Activated CD4-positive, alpha-beta T cell treated with anti-CD3 and anti-CD28 coated beads, Interleukin-10, Interleukin-2, amounts not matched to agents 100 ng/mL and 50 ng/mL, durations not matched to agents 16 hours and 8 hours (primary cell): ENCODE measurements at regions not wholly inside any gene's neighbourhood (a gene's known extent, or its start where the extent isn't known, plus 50 kb on each side); places are given as distances from the start of the nearest gene placed in this dataset.
A peak's percentile ranks its signal among the peaks of the same experiment; 100 is the strongest.

ENCODE experiments used
- DNase-seq: peaks from one replicate; pipeline ENCODE4 v3.0.0-alpha.2; 2020

DNA sequence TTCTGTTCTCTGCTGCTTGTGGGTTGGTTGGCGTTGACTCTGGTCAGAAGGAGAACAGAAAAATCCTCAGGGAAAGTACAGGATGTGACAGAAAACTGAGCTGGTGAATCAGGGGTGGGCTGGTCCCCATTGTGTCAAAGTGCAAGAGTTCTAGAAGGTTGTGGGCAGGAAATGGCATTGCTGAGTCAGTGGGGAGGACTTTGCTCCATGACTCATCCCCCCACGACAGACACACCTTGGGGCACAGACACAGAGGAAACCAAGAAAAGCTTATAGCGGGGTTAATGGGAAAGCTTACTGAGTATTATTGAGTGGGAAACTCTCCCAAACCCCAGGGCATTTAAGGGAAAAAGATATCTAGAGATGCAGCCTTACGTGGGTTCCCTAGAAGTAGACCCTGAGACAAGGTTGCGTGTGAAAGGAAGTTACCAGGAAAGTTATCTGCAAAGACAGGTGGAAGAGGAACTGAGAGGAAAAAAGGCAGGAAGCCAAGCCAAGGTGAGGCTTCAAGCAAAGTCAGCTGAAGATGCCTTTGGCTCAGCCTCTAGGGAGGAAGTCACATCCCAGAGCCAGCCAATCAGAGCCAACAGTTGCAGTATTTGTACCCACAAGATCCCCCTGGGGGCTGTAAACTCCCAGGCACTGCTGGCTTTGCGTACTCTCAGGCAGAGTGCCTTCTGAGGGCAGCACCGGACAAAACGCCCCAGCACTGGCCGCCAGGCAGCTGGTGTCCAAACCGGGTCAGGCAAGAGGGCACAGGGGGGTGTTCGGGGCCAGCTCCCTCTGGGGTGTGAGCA lies 86.4 kb downstream of the FOXL1 start:
- peak; percentile 90 for DNase-seq

DNA sequence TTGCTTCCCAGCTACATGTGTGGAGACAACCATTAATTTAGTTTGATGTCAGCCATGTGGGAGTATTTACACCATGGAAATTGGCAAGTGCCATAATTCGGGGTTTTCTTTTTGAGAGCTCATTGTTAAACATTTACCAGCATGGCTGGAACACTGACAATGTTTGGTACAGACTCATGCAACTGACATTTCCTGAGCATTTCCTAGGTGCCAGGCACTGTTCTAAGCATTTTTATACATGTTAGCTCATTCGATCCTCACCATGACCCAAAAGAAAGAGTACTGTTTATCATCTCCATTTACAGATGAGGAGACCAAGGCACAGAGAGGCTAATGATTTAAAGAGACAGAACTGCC lies 86.9 kb downstream of the FOXL1 start:
- no peak for DNase-seq

DNA sequence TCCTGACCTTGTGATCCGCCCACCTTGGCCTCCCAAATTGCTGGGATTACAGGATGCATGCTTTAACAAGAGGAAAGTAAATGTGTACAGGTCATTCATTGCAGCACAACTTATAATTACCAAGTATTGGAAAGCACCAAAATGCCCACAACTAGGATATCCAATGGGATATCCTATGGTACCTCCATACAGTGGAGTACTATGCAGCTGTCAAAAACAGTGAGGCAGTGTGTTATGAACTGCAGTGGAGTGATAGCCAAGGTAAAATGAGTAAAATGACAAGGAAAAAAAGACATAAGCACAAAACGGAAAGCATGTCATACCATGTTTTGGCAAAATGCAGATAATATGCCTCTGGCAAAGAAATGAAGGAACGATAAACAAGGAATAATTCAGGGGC lies 87.6 kb downstream of the FOXL1 start:
- no peak for DNase-seq

DNA sequence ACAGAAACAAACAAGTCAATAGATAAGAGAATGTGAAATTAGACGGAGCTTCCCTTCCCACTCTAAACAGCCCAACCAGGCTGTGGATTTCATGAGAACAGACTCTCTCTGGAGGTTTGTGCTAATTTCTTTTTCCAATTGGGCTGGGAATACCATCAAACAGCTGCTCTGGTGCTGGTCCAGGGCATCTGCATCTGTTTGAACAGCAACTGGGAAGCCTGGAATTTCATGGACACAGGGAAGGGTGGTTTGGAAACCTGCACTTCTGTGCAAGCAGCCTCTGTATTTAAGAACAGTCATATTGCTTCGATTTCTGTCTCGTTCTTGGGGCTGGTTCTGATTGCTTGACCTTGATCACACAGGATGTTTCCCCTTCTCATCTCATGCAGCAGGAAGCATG lies 88.7 kb downstream of the FOXL1 start:
- DNase-seq: no peak

DNA sequence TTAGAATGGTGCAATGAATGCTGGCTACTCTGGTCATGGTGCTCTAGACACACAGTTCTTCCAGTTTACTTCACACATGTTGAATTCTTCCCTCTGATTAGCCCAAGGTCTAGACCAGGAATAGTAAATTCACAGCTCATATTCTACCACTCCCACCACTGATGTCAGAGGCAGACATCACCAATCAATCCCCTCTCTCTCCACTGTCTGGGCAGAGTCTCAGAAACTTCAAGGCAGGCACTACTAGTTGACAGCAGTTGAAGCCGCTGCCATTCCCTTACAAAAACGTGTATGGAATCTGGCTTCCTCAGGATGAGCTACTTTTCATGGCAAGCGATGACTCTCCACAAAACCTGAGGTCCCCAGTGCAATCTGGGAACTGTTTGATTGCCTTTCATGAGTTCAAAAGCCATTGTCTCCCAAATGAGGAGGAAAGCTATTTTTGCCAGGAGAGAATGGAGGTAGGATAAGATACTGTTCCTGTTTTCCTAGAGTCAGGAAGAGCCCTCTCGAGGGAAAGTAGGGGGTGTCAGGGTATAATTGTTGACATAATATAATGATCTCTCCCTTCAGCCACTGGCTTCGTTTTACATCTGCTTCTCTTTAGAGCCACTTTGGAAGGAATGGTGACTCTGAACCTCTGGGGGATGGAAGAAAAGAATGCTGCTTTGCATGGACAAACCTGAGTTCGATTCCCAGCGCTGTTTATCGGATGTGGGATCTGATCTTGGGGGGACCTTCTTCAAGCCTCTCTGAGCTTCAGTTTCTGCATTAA lies 90.0 kb downstream of the FOXL1 start:
- DNase-seq: no peak

DNA sequence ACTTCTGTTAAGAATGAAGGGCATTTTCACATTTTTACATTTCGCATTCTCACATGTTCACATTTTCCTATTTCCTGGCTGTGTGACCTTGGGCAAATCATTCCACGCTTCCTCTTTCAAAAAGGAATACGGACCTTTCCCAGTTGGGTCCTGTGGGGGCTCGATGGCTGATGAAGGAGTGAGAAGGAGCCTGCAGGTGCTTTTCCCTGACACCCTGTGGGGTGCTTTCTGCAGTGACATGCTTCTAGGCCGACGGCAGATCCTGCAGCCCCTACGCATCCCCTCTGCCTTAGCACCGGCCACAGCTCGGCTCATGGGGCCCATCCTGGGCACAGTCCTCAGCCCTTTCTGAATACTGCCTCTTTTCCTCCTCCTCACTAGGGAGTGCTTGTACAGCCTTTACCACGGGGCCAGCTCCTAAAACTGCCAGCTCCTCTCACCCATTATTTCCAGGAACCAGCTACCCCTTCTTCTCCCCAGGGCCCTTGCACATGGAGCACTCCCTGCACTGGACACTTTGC lies 91.0 kb downstream of the FOXL1 start:
- no peak for DNase-seq

DNA sequence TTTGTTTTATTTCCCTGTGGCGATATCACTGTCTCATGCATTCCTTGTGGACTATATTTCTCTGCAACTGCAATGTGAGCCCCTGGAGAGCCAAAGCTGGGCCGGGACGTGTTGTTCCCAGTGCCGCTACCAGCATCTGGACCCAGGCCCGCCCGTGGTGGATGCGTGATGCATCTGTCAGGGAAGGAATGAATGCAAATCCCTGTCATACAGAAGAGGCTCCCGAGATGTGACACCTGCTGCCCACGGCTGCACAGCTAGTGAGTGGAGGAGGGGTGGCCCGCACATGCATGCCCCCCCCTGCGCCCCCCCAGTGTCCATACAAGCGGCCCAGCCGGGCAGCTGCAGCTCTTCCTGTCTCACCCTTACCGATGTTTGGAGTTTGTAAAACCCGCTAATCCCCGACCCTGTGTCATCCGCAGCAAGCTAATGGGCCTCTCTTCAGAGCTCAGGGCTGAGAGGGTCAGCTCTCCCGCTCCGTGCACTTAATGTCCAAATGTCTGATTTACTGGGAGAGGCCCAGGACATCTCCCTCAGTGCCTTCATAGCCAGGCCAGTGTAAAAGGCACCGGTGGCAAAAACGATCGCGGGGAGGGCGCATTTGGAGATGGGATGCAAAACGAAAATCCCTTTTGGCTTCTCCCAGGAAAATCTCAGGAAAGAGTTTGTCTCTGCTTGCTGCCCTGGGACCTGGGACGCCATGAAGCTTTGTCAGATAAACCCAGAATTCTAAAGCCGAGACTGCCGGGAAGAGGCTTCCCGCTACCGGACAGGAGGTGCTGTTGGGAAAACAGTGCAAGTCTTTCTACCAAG lies 91.8 kb downstream of the FOXL1 start:
- DNase-seq: no peak

DNA sequence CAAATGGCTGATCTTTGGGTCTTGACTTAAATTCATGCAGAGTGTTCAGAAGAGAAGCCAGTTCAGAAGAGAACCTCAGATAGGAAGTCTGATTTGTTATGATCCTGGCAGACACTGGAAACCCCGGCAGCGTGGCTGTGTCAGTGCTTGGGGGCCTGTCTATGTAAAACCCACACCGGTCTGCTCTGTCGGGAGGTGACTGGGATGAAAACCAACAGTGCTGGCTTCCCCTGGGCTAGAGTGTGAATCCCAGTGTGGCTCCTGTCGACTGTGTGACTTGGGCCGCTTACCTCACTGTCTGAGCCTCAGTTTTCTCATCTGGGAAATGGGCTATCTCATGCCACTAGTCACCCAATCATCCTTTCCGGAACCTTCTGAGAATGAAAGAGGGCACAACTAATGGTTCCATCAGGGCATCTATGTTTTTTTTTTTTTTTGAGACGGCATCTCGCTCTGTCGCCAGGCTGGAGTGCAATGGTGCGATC lies 92.4 kb downstream of the FOXL1 start:
- DNase-seq: no peak

DNA sequence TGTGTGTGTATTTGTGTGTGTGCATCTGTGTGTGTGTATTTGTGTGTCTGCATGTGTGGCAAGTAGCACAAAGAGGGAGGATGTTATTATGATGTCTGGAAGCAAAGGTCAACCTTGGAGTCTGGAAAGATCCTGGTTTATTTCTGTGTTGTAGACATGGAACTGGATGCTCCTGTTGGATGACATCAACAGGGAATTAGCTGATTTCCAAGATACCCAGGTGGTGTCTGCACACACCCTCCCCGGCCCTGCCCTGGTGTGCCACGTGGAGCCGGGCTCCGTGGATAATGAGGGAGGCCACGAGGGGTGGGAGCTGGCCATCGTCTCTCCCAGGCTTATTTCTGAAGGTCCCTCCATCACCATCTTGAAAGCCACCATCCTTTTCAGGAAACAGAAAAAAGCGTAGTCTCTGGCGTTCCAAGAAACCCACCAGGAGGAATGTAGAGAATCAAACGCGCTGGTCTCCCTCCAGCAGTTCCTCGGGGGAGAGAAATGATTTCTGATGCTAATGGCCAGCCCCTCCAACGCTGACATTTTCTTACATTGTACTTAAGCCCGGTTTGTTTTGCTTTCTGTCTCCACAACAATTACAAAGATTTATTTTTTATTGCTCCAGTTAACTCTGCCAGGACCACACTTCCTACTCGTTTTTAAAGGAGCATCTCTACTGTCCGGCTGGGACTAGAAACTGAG lies 93.3 kb downstream of the FOXL1 start:
- DNase-seq: no peak

DNA sequence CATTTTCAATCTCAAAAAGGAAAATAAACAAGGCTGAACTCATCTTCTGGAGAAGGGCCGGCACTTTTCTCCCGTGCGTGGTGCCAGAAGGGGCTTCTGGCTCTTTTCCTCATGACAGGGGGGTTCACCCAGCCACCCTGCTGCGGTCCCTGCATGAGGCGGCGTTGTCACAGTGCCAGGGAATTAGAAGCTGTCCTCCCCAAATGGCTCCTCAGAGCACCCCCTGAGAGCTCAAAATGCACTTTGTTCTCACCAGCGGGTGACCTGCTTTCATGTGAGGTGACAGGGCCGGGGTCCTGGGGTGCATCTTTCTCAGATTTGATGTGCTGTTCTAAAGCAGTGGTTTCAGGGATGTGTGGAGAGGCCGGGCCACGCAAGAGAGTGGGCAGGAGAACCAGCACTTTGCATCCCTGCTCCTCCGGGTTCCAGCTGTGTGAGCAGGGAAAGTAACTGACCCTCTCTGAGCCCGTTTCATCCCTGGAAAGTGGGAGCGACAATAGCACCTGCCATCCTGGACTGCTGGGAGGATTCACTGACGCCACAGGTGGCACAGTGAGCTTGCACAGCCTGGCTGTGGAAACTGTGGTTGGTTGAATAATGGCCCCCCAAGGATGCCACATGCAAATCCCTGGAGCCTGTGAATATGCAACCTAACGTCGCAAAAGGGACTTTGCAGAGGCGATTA lies 94.0 kb downstream of the FOXL1 start:
- DNase-seq: no peak

DNA sequence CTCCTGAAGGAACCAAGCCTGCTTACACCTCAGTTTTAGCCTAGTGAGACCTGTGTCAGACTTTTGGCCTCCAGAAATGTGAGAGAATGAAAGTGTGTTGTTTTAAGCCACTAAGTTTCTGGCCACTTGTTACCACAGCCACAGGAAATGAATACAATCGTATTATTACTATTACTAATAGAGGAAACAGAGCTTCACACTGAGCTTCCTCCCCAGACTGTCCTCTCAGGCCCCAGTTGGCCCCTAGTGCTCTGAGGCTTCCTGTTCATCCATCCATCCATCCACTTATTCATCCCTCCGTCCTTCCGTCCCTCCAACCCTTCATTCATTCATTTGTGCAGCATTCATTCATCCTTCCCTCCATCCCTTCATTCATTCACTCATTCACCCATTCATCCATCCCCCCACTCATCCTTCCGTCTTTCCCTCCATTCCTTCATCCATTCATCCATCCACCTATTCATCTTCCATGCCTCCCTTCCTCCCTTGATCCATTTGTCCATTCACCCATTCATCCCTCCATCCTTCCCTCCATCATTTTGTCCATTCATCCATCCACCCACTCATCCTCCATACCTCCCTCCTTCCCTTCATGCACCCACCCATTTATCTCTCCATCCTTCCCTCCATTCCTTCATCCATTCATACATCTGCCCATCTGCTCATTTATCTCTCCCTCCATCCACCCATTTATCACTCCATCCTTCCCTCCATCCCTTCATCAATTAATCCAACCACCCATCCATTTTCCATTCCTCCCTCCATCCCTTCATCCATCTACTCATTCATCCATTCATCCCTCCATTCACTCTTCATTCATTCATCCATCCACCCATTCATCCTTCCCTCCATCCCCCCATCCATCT lies 95.0 kb downstream of the FOXL1 start:
- no peak for DNase-seq

DNA sequence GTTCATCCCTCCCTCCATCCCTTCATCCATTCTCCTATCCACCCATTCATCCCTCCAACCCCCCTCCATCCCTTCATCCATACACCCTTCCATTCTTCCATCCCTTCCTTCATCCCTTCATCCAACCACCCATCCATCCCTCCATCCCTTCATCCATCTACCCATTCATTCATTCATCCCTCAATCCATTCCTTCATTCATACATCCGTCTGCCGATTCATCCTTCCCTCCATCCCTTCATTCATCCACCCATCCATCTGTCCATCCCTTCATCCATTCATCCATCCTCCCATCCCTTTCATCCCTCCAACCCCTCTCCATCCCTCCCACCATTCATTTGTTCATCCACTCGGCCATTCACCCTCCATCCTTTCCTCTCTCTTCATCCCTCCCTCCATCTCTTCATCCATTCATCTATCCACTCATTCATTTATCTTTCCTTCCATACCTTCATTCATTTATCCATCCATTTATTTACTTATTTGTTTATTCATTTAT lies 95.7 kb downstream of the FOXL1 start:
- DNase-seq: no peak

DNA sequence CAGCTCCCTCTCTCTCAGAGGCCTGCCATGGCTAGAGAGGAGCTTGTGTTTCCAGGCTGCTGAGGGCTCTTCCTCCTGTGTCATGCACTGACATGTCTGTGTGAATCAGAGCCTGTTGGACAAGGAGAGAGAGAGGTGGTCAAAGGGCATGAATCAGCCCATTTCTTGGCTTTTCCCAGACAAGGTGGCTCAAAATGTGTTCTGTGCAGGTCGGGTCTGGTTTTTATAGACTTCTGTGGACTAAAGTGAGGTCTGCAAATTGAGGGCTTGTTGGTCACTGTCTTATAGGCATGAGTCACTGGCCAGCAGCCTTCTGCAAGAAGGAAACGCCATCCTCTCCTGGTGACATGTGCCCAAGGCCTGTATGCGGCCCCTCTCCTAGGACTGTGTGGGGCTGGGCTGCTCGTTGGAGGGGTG lies 97.9 kb downstream of the FOXL1 start:
- DNase-seq: no peak

DNA sequence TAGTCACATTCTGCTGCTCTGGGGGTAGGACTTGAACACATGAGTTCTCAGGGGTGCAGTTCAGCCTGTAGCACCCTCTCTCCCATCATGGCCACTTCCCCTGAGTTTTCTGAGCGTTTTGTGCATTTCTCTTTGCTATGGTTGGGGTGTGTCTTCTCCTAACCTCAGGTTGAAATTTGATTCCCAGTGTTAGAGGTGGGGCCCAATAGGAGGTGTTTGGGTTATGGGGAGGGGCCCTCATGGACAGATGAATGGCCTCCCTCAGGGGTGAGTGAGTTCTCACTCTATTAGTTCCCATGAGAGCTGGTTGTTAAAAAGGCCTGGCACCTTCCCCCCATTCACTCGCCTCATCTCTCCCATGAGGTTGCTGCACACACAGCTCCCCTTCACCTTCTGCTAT lies 101.1 kb downstream of the FOXL1 start:
- DNase-seq: no peak

DNA sequence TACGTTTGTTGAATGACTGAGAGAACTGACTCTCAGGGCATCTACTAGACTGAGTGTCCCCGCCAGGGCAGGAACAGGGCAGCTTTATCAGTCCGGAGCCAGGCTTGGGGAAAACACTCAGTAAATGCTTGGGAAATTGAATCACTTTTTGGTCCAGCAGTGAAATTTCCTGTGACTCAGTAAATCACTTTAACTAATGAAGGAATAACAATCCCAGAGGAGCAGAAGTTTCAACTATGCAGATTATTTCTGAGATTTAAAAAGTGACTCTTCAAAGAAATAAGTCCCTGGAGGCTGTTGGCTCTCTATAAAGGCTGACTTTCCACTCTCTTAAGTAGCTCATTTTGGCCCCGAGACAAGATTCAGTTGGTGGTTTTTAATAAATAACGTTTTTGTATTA lies 101.8 kb downstream of the FOXL1 start:
- no peak for DNase-seq

DNA sequence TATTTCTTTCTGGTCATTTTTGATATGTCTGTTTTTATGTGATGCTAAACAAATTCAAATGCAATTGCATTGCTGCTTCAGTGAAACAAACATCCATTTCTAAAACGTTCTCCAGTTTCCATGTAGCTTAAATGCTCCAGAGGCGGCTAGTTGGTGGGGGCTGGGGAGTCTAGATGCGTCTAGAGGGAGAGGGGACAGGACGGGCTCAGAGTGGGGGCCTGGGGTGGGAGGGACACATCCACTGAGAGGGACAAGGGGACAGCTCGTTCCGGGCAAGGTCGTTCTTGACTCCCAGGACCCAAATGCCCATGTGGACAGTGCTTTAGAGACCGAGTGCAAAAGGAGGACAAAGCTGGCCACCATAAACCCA lies 102.3 kb downstream of the FOXL1 start:
- no peak for DNase-seq

DNA sequence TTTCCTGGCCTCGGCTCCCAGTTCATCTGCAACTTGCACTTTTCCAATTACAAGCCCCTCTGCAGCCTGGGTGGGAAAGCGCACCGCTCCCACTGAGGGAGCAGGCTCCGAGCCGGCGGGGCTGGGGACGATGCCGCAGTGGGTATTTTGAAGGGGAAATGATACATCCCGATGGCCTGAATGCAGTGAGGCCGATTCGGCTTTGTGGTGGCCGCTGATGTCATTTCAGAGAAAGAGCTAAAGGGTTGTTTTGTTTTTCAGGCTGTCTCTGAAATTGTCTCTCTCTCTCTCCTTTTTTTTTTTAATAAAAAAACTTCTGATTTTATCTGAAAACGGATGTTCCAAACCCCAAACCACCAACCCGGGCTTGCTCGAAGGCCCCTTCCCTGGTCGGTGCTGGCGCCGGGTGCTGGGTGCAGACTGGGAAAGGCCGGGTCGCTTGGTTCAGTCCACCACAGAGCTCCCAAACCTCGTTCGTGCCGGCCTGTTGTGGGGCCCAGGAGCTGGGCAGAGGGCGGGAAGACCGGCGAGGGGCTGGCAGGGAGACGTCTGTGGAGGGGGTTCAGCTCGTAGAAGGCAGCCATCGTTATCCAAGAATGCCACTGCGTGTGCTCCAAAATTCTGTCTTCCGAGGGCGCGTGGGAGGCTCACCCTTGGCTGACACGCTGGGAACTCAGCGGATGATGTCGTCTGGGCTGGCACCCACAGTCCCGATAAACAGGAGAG lies 102.8 kb downstream of the FOXL1 start:
- DNase-seq: no peak

DNA sequence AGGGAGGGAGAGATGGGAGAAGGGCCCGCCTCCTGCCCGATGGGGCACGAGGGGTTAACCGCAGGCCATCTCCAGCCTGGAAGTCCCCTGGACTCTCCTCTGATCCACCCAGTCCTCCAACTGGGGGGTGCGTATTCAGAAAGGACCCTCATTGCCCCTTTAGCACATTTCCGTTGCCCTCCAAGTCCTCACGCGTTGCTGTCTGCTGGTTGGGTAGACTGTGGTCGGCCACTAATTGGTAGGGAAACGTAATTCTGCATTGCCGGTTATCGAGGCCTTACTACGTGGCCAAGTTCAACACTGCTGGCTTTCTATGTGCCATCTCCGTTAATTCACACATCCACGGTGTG lies 103.4 kb downstream of the FOXL1 start:
- DNase-seq: no peak

DNA sequence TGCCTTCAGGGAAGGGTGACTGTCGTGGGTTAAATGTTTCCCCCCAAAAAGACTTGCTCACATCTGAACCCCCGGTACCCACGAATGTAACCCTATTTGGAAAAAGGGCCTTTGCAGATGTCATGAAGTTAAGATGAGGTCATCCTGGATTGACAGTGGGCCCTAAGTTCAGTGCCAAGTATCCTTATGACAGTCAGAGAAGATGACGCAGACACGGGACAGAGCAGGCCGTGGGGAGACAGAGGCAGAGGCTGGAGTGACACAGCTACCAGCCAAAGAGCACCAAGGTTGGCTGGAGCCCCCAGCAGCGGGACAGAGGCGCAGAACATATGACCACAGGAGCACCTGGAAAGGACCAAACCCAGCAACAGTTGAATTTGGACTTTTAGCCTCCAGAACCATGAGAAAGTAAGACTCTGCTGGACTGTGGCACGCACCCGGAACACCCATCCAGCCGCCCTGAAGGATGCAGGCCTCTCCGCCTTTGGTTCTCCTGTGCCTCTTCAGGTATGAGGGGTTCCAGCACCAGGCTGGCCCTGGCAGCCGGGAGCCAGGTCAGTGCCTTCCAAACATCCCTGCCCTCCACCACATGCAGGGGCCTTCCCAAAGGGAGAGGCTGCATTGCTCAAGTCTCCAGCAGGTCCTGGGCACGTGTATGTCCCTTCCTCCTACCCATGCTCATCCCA lies 104.0 kb downstream of the FOXL1 start:
- DNase-seq: no peak
